ENCODE measurements at regions not wholly inside any gene's neighbourhood (a gene's known extent, or its start where the extent isn't known, plus 50 kb on each side); places are given as distances from the start of the nearest gene placed in this dataset.
A peak's percentile ranks its signal among the peaks of the same experiment; 100 is the strongest.

DNA sequence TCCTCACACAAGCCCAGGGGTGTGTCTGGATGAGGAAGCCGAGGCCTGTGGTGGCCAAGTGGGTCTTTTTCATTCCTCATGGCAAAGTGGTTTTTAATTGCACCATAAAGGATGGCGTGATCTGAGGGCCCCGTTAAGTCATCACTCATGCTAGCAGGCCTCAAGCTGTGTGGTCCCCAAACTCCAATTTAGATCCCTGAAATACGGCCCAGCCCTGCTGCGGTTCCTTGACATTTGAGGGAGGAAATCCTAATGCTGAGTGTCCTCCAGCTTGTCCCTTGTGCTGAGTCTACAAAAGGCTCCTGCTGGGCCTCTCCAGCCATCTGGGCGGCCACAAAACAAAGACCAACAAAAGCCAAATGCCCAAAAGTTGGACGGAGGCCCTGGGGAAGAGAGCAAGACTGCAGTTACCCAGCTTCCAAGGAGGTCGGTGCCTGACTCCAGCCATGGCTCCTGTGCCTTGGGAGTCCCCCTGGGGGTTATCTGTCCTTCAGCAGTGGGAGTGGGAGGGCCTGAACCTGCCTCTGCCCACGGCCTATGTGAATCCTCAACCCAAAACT lies 162.3 kb upstream of the PDE10A start:
- DNase-seq (ENCODE audit: low read depth): no peak

DNA sequence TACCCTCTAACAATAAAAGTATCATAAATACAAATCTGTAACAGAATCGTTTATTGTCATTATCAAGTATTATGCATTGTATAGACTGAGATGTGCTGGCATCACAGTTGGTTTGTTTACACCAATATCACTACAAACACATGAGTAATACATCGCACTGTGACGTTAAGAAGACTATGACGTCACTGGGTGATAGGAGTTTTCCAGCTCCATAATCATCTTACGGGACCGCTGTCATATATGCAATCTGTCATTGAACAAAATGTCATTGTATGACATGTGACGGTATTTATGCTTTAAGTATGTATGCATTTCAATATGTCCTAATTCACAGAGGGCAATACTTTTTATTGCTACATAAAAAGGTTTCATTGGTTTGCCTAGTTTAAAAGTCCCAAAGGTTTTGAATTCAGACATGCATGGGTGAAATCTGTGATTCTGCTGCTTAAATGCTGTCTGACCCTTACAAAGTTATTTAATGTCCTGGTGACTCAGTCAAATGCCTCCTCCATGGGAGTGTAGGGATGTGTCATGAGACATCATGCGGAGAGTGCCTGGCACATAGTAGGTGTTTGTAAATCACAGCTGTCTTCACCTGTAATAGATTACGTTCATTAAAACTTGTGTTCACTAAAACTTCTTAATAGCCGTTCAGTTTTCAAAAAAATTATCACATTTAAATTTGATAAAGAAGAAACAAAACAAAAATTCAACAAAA lies 160.7 kb upstream of the PDE10A start:
- peak; percentile 65 for DNase-seq (ENCODE audit: low read depth)

DNA sequence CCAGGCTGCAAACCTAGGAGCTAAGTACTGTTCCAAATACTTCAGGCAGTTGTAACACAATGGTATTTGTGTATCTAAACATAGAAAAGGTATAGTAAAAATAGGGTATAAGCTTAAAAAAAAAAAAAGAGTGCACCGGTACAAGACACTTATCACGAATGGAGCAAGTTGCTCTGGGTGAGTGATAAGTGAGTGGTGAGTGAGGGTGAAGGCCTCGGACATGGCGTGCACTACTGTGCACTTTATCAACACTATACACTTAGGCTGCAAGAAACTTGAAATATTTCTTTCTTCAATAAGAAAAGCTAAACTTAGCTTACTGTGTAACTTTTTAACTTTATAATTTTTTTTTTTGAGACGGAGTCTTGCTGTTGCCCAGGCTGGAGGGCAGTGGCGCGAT lies 159.5 kb upstream of the PDE10A start:
- DNase-seq (ENCODE audit: low read depth): no peak

DNA sequence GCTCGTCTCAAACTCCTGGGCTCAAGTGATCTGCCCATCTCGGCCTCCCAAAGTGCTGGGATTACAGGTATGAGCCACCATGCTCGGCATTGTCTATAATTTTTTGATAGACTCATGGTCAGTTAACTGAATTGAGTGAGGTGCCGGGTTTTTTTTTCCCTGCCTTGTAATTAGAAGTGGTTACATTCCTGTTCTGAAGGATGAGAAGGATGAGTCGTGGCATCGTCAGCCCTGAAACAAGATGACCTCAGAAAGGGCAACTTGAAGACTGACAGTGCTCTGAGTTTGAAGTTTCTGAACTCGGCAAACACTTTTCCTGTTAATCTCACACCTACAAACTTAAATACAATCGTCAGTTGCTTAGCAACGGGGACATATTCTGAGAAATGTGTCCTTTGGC lies 158.7 kb upstream of the PDE10A start:
- DNase-seq (ENCODE audit: low read depth): peak; percentile 84

DNA sequence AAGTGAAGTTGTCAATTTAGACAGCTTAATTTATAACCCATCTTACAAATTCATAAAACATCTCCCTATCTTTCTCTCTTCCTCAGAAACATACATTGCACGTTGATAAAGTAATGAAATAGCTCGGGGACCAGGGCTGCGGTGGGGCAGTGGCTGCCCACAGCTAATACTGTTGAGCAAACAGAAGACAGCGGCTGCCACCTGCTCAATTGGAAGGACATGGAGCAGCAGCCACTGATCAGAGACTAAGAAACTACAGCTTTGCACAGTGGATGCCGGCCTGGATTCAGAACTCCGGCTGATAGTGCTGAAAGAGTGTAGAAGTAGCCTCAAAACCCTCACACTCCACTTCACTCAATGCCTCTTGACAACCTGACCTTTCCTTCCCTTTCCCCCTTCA lies 157.9 kb upstream of the PDE10A start:
- DNase-seq (ENCODE audit: low read depth): no peak

DNA sequence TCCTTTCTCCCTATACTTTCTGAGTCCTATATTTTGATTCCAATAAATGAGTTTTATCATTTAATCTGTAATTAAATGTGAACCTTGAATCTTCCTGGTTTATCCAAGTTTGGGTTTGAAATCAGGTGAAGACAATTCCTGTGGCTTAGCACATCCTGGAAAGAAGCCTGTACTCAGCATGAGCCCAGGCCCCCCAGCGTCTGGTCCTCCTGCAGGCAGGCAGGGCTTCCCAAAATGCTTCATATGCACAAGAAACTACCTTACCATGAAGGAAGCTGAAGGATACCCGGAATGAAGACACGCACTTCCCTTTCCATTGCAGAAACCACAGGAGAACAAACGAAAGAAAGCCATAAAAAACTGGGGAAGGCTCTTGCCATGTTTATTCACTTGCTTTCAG lies 157.4 kb upstream of the PDE10A start:
- DNase-seq (ENCODE audit: low read depth): no peak

DNA sequence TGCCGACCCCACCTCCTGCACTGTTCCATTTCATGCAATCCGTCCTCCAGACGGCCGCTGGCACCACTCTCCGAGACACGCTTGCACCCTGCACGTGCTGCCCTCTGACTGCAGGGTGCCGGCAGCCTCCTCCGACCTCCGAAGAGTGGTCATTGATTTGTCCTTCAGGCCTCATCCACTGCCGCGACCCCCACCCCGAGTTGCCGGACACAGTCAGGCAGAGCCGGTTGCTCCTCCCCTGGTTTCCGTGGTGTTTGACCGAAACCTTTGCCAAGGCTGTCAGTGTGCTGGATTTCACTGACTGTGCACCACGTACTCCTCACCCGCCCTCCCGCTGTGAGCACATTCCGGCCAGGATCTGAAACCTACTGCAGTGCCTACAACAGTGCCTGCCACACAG lies 156.4 kb upstream of the PDE10A start:
- DNase-seq (ENCODE audit: low read depth): peak; percentile 32

DNA sequence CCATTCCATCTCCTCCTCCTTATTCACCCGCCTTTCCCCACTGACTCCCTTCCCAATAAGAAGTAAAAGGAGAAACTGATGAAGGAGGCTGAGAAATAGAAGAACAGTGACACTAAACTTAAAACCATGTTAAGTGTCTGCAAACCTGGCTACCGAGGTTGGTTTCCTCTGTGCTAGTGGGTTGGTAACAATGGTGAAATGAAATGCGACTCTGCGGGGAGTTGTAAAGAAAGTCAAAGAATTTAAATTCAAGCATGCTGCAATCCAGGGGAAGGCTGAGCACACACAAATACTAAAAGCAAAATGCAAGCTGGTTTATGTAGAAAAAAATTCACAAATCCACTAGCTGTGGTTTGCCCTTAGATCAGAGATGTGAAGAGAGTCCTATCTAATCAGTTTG lies 155.2 kb upstream of the PDE10A start:
- DNase-seq (ENCODE audit: low read depth): no peak

DNA sequence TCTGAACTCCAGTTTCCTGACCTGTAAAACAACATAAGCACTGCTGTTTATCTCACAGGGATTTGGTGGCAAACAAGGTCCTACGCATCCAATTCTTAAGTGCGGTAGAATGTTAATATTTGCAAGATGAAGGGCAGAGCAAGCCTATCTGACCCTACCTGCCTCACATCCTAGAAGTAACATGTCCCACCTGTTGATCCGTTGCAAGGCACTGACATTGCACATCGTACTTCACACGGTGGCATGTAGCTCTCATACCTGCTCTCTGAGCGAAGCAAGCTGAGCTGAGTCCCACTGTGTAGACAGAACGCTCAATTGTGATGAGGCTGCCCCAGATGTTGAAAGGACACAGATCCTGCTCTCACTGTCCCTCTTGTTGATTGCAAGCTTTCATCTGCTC lies 154.7 kb upstream of the PDE10A start:
- DNase-seq (ENCODE audit: low read depth): no peak

DNA sequence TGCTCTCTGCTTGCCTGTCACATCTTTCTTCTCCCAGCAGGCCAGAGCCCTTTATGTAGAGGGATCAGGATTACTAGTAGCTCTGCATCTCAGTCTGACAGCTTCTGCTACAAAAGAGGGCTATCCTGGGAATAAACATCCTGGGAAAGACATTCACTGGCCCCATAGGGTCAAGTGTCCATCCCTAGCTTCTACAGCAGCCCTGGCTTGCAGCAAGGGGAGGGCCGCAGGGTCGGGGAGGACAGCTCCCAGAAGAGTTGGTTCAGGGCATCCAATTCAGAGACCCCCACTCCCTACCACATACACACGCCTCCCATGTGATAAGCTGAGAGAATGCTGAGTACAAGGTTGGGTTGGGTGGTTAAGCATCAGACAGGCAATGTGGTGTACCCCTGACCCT lies 154.1 kb upstream of the PDE10A start:
- DNase-seq (ENCODE audit: low read depth): no peak

DNA sequence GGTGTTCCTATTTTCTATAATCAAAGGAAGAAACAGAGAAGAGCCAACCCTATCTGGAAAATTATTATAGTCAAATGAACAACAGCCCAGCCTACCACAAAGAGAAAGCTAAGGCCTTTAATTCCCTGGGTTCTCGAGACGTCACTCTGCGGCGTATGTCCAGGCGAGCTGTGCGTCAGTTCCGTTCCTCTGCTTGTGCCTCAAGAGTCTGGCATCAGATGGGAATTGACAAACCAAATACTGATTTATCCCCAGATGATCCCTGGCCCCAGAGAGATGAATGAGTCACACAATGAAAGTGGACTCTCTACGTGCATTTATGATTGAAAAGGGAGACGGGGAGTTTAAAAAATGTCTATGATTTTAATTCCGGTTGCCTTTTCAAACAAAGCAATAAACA lies 151.6 kb upstream of the PDE10A start:
- no peak for DNase-seq (ENCODE audit: low read depth)

DNA sequence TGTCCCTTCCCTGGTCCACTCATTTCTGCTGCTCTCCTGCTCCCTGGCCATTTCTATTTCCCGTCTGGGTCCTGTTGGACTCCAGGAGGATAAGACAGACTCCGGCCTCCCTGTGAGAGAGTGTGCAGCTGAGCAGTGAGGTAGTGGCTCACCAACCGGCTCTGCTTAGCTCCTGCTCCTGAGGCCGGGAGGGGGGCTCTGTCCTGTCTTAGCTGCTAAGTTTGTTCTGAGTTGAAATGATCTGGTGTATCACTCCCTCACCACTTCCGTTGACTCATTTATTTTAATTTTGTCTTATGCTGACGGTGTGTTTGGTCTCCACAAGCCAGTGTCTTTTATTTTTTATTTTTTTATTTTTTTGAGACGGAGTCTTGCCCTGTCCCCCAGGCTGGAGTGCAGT lies 148.5 kb upstream of the PDE10A start:
- no peak for DNase-seq (ENCODE audit: low read depth)

DNA sequence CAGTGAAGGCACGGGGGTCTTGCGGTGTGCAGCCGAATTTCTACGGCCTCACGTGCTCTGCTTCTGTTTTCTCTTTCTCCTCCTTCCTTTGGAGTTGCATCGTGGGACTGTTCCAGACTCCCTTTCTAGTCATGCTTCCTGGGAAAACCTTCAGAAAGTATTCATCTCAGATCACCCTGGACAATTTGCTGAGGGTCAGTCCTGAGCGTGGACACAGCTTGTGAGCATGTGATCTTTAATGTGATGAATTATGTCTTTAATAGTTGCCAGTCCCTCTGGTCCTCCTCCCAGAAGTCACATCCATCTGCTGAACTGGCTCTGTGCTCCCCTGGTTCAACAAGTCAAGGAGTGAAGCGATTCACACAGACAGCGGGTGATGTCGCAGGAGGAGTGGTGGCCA lies 145.0 kb upstream of the PDE10A start:
- DNase-seq (ENCODE audit: low read depth): no peak

DNA sequence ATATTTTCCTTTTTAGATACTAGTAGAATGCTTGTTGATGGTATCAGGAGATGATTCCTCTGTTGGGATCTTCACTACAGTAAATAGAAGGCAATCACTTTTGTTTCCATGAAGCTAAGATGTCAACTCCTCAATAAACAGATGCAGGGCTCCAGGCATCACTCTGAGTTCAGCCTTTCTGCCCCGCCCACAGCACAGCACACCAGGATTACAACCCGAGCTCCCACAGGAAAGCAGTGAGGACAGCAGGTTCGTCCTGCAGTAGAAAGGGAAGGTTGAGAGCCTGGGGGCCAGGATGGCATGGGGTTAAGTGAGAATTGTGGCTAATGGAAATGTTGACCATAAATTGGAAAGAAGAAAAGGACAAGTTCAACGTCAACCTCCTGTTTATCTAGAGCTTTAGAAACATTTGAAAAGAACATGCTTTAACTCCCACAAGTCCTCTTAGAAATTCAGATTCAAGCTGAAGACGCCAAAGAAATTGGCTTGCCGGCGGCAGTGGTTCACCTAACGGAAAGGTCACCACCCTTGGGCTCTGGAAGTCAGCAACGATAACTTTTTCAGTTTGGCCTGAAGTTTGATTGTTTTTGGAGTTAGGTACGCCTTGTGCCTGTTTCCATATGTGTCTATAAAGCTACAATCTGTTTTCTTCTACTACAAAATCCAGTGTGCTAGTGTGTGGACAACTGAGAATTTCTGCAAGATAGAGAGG lies 144.4 kb upstream of the PDE10A start:
- DNase-seq (ENCODE audit: low read depth): no peak

DNA sequence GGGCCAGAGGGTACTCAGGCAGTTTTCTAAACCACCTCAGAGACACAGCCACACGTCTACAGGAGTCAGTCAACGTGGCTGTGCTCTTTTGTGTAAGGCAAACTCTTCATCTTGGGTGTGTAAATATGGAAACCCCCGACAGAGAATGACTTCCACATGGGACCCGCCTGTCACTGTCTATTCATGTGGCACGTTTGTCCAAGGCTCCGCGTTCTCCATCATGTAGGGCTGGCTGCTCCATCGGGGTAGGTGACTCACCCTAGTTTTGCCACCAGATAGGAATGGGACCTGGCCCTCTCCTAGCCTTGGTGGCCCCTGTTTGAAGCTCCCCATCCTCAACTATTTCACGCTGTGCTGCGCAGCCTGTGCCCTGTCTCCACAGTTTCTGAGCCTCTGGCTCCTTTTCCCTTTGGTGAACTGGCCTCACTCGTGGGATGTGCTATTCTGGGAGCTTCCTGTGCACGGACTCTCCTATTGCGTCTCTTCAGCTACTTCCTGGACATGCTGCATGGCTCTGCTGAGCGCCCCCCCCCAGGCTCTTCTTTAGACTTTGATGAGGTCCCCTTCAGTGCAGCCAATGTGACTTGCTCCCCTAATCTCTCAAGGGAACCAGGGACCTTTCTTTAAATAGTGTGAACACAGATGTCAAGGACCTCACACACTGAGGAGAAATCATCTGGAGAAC lies 143.2 kb upstream of the PDE10A start:
- DNase-seq (ENCODE audit: low read depth): no peak

DNA sequence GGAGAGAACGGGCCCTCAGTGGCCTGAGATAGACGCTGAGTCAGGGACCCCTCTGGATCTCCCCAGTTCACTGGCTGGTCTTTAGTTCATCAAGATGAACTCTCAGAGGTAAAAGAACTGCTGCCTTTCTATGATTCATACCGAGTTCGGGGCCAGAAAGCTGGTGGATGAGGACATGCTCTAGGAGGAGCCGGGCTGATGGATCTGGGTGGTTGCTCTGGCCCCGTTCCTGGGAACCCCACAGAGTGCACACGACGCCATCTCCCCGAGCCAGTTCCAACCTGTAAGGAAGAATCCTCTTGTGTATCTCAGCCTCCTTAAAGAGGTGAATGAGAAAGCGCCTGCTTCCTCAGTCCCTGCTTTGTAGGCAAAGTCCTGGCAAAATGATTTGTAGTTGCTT lies 142.6 kb upstream of the PDE10A start:
- DNase-seq (ENCODE audit: low read depth): no peak

DNA sequence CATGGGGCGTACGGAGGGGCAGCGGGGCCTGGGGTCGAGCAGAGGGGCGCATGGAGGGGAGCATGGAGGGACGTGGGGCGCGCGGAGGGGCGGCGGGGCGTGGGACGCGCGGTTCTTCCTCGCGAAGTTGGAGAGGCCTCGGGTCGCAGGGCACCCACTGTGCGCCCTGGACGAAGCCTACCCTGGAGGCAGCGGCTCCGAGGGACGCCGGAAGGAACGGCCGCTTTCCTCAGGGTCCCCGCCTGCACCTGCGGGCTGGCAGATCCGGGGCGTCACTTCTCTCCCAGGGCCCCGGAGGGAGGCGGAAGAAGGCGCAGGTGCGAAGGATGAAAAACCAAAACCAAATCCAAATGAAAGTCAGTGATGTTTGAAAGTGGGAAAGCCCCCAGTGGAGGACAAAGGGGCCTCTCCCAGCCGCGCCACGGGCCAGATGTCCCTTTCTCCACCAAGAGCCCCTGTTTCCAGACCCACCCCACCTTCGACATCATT lies 142.1 kb upstream of the PDE10A start:
- DNase-seq (ENCODE audit: low read depth): no peak

DNA sequence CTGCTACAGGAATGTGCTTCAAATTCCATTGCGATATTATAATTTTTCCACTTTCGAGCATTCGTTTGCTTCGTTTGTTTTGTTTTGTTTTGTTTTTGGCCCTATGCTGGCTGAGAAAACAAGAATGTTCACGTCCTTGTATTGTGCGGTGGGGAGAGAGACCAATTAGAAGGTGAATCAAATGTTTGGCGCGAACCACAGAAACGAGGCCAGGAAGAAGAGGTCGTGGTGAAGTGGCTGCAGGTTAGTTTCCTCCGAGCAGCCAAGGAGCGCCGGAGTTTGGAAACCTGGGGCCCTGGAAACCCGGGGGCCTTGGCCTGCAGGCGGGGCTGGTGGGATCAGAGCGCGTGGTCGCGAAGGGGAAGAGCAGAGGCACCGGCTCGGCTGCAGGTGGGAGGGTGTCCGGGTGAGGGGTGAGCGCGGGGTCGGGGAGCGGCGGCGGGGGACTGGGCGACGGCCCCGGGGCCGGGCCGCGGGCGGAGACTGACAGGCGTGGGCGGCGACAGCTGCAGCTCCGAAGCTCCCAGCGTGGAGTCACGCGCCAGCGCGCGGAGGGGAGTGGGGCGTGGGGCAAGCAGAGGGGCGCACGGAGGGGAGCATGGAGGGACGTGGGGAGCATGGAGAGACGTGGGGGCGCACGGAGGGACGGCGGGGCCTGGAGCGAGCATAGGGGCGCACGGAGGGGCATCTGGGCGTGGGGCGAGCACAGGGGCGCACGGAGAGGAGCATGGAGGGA lies 141.5 kb upstream of the PDE10A start:
- DNase-seq (ENCODE audit: low read depth): peak; percentile 11

DNA sequence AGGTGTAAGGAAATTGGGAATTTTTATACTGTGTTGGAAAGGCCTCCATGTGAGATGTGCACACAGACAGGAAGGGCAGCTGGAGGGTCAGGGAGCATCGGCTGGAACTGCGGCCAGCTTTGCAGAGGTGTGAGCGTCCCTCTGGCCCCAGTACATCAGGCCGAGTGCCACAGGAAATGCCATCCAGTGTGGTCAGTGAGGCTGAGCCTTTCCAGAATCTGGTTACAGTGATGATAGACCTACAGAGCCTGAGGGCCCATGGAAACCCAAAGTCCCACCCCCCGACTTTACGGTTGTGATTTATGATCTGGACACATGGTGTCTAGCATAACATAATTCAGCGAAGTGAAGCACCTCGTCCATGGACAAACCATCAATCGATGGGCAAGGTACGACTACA lies 137.3 kb upstream of the PDE10A start:
- no peak for DNase-seq (ENCODE audit: low read depth)

DNA sequence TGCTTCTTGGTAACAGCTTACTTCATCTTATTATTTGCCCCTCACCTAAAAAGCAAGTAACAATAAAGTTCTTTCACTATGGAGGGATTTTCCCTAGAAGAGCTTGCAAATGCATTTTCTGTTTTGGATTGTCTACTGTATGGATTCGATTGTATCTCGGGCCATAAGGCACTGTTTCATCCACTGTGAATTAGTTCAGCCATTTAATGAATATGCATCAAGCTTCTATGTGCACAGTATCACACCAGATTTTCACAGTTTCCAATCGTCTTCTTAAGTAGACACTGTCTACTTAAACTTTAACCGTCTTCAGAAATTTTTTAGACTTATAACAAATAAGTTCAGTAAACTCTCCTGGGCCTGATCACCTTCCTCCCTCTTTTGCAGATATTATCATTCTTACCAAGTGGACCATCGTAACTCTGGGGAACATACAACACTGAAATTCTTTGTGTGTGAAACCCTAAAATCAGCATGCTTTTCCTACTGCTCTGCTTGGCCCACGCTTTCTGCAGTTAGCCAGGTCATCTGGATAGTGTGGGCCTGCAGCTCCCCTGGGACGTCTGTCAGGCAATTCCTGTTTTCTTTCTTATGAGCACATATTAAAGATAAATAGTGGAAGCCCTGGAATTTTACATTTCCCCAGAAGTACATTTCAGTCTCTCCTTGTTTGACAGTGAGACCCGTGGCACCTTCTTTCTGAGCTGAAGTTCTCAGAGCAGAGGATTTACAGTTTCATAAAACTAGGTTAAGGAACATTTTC lies 136.5 kb upstream of the PDE10A start:
- no peak for DNase-seq (ENCODE audit: low read depth)

DNA sequence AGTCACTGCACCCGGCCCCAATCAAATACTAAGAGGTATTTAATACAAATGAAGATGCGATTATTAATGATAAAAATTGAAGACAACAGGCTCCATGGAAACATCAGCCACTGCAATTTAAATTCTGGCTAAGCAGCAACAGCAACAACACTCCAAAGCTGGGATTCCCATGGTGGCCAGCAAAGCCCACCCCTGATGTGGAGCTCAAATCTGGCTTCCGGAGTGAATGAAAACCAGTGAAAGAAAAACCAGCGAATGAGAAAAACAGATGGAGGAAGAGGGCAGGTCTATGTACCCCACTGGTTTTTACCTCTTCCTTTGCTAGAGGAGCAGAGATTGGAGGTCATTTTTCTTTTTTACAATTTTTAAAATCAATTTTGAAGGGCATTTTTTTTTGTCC lies 135.9 kb upstream of the PDE10A start:
- DNase-seq (ENCODE audit: low read depth): no peak
